ENCODE measurements at regions not wholly inside any gene's neighbourhood (a gene's known extent, or its start where the extent isn't known, plus 50 kb on each side); places are given as distances from the start of the nearest gene placed in this dataset.

DNA sequence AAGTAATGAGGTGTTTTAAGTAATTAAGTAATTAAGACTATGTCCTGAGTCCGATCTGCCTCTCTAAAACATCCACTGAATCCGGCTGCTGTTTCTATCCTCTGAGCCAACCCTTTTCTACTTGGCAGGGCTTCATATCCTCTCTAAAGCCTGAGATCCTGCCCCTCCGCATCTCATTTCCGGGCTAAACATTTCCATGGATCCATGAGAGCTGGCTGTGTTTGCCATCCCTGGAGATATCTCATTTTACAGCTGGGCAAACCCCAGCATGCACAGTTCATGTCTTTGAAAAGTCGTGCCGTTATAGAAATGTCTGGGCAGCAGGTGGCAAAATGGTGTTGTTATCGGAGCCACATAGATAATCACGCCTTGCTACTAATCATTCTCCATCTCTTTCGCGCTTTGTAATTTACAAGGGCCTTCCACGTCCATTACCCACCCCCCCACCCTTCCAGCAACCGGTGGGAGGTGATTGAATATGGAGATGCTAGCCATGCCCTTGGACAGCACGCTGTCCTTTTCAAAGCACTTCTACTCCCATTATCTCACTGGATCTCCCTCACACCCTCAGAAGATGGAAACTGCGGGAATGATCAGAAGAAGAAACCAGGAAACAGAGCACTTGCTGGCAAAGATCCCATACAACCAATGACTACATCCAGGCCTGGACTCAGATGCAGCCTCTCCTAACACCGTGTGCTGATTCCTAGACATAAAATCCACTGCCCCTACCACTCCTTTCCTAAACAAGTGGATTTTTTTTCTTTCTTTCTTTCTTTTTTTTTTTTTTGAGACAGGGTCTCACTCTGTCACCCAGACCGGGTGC is 1189.2 kb downstream of the TYW1 start:
- TF ChIP-seq FOXA1 (IDR thresholded peaks at IDR 0.05) (no peak), GABPA (IDR thresholded peaks at IDR 0.05 in 1 of 2, conservative IDR thresholded peaks at IDR 0.05 in 1 of 2) (no peak), EGR1 (IDR thresholded peaks at IDR 0.05; ENCODE audit: low read depth in 2 of 2) (no peak), SP1 (IDR thresholded peaks at IDR 0.05) (no peak), YY1 (IDR thresholded peaks at IDR 0.05) (no peak), RXRA (IDR thresholded peaks at IDR 0.05) (no peak), RAD21 (IDR thresholded peaks at IDR 0.05) (no peak), JUND (IDR thresholded peaks at IDR 0.05) (no peak), TAF1 (conservative IDR thresholded peaks at IDR 0.05) (no peak)
- TF ChIP-seq, protein P1, sequence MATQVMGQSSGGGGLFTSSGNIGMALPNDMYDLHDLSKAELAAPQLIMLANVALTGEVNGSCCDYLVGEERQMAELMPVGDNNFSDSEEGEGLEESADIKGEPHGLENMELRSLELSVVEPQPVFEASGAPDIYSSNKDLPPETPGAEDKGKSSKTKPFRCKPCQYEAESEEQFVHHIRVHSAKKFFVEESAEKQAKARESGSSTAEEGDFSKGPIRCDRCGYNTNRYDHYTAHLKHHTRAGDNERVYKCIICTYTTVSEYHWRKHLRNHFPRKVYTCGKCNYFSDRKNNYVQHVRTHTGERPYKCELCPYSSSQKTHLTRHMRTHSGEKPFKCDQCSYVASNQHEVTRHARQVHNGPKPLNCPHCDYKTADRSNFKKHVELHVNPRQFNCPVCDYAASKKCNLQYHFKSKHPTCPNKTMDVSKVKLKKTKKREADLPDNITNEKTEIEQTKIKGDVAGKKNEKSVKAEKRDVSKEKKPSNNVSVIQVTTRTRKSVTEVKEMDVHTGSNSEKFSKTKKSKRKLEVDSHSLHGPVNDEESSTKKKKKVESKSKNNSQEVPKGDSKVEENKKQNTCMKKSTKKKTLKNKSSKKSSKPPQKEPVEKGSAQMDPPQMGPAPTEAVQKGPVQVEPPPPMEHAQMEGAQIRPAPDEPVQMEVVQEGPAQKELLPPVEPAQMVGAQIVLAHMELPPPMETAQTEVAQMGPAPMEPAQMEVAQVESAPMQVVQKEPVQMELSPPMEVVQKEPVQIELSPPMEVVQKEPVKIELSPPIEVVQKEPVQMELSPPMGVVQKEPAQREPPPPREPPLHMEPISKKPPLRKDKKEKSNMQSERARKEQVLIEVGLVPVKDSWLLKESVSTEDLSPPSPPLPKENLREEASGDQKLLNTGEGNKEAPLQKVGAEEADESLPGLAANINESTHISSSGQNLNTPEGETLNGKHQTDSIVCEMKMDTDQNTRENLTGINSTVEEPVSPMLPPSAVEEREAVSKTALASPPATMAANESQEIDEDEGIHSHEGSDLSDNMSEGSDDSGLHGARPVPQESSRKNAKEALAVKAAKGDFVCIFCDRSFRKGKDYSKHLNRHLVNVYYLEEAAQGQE (IDR thresholded peaks at IDR 0.05): no peak
- TF ChIP-seq, protein P2, sequence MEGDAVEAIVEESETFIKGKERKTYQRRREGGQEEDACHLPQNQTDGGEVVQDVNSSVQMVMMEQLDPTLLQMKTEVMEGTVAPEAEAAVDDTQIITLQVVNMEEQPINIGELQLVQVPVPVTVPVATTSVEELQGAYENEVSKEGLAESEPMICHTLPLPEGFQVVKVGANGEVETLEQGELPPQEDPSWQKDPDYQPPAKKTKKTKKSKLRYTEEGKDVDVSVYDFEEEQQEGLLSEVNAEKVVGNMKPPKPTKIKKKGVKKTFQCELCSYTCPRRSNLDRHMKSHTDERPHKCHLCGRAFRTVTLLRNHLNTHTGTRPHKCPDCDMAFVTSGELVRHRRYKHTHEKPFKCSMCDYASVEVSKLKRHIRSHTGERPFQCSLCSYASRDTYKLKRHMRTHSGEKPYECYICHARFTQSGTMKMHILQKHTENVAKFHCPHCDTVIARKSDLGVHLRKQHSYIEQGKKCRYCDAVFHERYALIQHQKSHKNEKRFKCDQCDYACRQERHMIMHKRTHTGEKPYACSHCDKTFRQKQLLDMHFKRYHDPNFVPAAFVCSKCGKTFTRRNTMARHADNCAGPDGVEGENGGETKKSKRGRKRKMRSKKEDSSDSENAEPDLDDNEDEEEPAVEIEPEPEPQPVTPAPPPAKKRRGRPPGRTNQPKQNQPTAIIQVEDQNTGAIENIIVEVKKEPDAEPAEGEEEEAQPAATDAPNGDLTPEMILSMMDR (IDR thresholded peaks at IDR 0.05; ENCODE audit: low read depth, low read length, missing input control): no peak
- TF ChIP-seq, protein P3, sequence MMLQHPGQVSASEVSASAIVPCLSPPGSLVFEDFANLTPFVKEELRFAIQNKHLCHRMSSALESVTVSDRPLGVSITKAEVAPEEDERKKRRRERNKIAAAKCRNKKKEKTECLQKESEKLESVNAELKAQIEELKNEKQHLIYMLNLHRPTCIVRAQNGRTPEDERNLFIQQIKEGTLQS (IDR thresholded peaks at IDR 0.05): no peak
- TF ChIP-seq, protein P4, sequence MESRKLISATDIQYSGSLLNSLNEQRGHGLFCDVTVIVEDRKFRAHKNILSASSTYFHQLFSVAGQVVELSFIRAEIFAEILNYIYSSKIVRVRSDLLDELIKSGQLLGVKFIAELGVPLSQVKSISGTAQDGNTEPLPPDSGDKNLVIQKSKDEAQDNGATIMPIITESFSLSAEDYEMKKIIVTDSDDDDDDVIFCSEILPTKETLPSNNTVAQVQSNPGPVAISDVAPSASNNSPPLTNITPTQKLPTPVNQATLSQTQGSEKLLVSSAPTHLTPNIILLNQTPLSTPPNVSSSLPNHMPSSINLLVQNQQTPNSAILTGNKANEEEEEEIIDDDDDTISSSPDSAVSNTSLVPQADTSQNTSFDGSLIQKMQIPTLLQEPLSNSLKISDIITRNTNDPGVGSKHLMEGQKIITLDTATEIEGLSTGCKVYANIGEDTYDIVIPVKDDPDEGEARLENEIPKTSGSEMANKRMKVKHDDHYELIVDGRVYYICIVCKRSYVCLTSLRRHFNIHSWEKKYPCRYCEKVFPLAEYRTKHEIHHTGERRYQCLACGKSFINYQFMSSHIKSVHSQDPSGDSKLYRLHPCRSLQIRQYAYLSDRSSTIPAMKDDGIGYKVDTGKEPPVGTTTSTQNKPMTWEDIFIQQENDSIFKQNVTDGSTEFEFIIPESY (IDR thresholded peaks at IDR 0.05): no peak
- TF ChIP-seq, protein P5, sequence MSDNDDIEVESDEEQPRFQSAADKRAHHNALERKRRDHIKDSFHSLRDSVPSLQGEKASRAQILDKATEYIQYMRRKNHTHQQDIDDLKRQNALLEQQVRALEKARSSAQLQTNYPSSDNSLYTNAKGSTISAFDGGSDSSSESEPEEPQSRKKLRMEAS (IDR thresholded peaks at IDR 0.05): no peak
